MM.1S (cell line): ENCODE measurements at regions not wholly inside any gene's neighbourhood (a gene's known extent, or its start where the extent isn't known, plus 50 kb on each side); places are given as distances from the start of the nearest gene placed in this dataset.

ENCODE experiments used
- EZH2 ChIP-seq: fragments of 300-600 bp; sonication (generic); optimal IDR thresholded peaks from 2 replicates; pipeline ENCODE3; 2017; ENCODE audit warnings: low read depth, mild to moderate bottlenecking, antibody characterized with exemption, low read length, mixed read lengths
- EZH2phosphoT487 ChIP-seq: fragments of 300-600 bp; sonication (generic); IDR thresholded peaks from 2 replicates; pipeline ENCODE4 v1.6.1; 2018; ENCODE audit warnings: antibody characterized with exemption, low read length
- TF ChIP-seq, protein P1 (sequence below): fragments of 300-600 bp; sonication (generic); IDR thresholded peaks from 2 replicates; pipeline ENCODE4 v1.5.1; 2016; ENCODE audit warnings: antibody characterized with exemption, low read length, mixed read lengths

DNA sequence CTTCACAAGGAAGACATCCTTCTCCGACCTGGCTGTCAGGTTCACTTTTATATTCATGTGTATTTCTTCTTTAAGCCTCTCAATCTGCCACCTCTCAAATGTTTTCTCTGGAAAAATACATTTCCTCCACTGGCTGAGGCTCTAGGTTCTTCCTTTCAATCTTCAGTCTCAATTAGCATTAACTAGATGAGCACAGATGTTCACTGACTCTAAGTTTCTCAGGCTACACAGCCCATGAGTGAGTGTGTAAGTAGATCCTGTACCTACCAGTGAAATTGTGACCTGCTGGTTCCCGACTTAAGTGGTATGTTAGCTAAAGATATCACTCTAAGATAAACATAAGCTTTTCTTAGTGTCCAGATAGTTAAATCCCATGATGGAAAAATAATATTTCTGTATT lies 206.9 kb downstream of the ADAMTS15 start:
- TF ChIP-seq, protein P1, sequence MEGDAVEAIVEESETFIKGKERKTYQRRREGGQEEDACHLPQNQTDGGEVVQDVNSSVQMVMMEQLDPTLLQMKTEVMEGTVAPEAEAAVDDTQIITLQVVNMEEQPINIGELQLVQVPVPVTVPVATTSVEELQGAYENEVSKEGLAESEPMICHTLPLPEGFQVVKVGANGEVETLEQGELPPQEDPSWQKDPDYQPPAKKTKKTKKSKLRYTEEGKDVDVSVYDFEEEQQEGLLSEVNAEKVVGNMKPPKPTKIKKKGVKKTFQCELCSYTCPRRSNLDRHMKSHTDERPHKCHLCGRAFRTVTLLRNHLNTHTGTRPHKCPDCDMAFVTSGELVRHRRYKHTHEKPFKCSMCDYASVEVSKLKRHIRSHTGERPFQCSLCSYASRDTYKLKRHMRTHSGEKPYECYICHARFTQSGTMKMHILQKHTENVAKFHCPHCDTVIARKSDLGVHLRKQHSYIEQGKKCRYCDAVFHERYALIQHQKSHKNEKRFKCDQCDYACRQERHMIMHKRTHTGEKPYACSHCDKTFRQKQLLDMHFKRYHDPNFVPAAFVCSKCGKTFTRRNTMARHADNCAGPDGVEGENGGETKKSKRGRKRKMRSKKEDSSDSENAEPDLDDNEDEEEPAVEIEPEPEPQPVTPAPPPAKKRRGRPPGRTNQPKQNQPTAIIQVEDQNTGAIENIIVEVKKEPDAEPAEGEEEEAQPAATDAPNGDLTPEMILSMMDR: no peak
- no peak for TF ChIP-seq EZH2phosphoT487
- no peak for TF ChIP-seq EZH2
